ENCODE measurements at regions not wholly inside any gene's neighbourhood (a gene's known extent, or its start where the extent isn't known, plus 50 kb on each side); places are given as distances from the start of the nearest gene placed in this dataset.

DNA sequence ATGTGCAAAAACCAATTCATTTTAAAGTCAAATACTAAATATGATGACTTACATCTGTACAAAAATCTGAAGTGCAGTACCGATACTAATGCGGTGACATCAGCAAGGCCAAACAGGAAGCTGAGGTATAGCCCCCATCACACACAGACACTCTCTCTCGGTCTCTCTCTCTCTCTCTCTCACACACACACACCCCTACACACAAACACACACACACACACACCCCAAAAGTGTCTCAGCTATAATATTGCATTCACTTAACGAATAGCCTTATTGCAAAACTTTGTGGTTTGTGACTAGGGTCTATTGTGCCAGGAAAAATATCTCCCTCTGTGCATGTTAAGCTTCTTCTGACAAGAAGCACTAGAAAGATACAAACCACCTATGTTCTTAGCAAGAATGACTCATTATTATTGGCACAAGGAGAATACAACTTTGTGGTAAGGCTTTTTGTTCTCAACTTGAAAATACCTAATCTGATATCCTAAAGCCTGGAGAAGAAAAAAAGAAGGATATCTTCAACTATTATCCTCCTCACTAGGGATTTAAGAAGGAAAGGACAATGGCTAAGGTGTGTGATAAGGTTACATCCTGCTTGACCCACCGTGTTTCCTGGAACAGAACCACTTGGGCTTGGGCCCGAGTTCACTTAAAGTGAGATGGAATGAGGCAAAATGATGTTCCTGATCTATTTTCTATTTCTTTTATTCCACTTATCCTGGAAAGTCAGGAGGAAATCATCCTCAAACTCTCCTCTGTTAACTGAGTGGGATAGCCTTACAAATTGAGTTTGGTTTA lies 107.1 kb downstream of the NIBAN1 start (continued):
- TF ChIP-seq, protein P1, sequence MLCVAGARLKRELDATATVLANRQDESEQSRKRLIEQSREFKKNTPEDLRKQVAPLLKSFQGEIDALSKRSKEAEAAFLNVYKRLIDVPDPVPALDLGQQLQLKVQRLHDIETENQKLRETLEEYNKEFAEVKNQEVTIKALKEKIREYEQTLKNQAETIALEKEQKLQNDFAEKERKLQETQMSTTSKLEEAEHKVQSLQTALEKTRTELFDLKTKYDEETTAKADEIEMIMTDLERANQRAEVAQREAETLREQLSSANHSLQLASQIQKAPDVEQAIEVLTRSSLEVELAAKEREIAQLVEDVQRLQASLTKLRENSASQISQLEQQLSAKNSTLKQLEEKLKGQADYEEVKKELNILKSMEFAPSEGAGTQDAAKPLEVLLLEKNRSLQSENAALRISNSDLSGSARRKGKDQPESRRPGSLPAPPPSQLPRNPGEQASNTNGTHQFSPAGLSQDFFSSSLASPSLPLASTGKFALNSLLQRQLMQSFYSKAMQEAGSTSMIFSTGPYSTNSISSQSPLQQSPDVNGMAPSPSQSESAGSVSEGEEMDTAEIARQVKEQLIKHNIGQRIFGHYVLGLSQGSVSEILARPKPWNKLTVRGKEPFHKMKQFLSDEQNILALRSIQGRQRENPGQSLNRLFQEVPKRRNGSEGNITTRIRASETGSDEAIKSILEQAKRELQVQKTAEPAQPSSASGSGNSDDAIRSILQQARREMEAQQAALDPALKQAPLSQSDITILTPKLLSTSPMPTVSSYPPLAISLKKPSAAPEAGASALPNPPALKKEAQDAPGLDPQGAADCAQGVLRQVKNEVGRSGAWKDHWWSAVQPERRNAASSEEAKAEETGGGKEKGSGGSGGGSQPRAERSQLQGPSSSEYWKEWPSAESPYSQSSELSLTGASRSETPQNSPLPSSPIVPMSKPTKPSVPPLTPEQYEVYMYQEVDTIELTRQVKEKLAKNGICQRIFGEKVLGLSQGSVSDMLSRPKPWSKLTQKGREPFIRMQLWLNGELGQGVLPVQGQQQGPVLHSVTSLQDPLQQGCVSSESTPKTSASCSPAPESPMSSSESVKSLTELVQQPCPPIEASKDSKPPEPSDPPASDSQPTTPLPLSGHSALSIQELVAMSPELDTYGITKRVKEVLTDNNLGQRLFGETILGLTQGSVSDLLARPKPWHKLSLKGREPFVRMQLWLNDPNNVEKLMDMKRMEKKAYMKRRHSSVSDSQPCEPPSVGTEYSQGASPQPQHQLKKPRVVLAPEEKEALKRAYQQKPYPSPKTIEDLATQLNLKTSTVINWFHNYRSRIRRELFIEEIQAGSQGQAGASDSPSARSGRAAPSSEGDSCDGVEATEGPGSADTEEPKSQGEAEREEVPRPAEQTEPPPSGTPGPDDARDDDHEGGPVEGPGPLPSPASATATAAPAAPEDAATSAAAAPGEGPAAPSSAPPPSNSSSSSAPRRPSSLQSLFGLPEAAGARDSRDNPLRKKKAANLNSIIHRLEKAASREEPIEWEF (IDR thresholded peaks at IDR 0.05; ENCODE audit: insufficient replicate concordance, low read depth, low read length), result no peak
- TF ChIP-seq, protein P2, sequence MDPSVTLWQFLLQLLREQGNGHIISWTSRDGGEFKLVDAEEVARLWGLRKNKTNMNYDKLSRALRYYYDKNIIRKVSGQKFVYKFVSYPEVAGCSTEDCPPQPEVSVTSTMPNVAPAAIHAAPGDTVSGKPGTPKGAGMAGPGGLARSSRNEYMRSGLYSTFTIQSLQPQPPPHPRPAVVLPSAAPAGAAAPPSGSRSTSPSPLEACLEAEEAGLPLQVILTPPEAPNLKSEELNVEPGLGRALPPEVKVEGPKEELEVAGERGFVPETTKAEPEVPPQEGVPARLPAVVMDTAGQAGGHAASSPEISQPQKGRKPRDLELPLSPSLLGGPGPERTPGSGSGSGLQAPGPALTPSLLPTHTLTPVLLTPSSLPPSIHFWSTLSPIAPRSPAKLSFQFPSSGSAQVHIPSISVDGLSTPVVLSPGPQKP (IDR thresholded peaks at IDR 0.05; ENCODE audit: low read depth, low read length), result no peak
- TF ChIP-seq WRNIP1 (IDR thresholded peaks at IDR 0.05; ENCODE audit: borderline replicate concordance, low read depth, low read length), result no peak

DNA sequence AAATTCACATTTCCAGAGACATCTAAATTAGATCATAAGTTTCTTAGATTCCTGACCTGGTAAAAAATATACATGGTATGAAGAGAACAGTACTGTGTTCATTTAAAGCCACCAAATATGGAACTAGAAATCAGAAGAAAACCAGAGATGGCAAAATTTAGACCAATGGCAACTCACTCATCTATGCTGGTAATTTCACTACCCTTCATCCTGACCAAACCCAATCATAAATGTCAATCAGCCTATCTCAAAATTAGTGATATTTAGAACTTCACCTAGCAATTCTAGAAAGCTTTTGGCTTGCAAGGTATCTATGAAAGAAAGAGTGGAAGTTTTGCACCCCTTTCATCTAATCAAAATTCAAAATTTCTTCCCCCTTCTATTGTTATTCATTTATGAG lies 107.7 kb downstream of the NIBAN1 start:
- no peak overlapping the region for H3K9ac ChIP-seq (ENCODE audit: control insufficient read depth, insufficient read depth, low read length)
- peak overlapping the region; percentile 66 for H3K27ac ChIP-seq (ENCODE audit: control insufficient read depth, insufficient read depth)
- H3K4me1 ChIP-seq (ENCODE audit: control insufficient read depth, insufficient read depth, low read length), result peaks cover 30% of the 10 kb centered on the region
- no peaks in the 10 kb centered on the region for H3K79me2 ChIP-seq (ENCODE audit: control insufficient read depth, insufficient read depth, low read length)
- TF ChIP-seq, protein P3, sequence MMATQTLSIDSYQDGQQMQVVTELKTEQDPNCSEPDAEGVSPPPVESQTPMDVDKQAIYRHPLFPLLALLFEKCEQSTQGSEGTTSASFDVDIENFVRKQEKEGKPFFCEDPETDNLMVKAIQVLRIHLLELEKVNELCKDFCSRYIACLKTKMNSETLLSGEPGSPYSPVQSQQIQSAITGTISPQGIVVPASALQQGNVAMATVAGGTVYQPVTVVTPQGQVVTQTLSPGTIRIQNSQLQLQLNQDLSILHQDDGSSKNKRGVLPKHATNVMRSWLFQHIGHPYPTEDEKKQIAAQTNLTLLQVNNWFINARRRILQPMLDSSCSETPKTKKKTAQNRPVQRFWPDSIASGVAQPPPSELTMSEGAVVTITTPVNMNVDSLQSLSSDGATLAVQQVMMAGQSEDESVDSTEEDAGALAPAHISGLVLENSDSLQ (IDR thresholded peaks at IDR 0.05), result peak; percentile 46
- no peak for TF ChIP-seq JUND (IDR thresholded peaks at IDR 0.05; ENCODE audit: low read depth, low read length)
- no peak for TF ChIP-seq SMAD1 (IDR thresholded peaks at IDR 0.05; ENCODE audit: low read depth, partially characterized antibody)
- TF ChIP-seq PML (IDR thresholded peaks at IDR 0.05; ENCODE audit: low read length), result no peak
- no peak overlapping the region; the same call in 1 of the 2 replicates for H3K4me2 ChIP-seq (ENCODE audit: control insufficient read depth, insufficient read depth)
- DNase-seq (ENCODE audit: low read depth, low spot score), result no peak
- H3K27me3 ChIP-seq (replicated peaks in 1 of 2; ENCODE audit: control insufficient read depth in 2 of 2, insufficient read depth in 2 of 2, low read length in 1 of 2), result no peaks in the 10 kb centered on the region
- intact Hi-C loops (cut with micrococcal nuclease; ENCODE audit: unreplicated experiment) (loop anchor here (2.0 to 5.0 kb wide), 4 partner anchors 59 to 114 kb away; partner anchors contain the start of gene EDEM3), in situ Hi-C loops (cut with MboI) (no loop called here)
- POLR2A ChIA-PET, result interaction anchor here (0.8 kb wide), 1 partner anchor 23 kb away, joined by 3 read pairs; no protein-coding TSS in a partner anchor
- FAIRE-seq, result no peak
- H2AFZ ChIP-seq (ENCODE audit: control insufficient read depth, low read depth, low read length), result no peak overlapping the region
- CTCF ChIA-PET, result interaction anchor here (1.4 kb wide), 1 partner anchor 61 kb away, joined by 5 read pairs; no protein-coding TSS in a partner anchor
- SMC1A ChIA-PET (ENCODE audit: uncharacterized antibody, unreplicated experiment), result interaction anchor here (0.9 to 4.9 kb wide), 10 partner anchors 10 to 115 kb away, joined by 3 to 29 read pairs (median 6); partner anchors contain the start of gene NIBAN1
- no peaks in the 10 kb centered on the region; the same call in 2 of the 3 replicates for H3K9me3 ChIP-seq (replicated peaks; ENCODE audit: control insufficient read depth, insufficient read depth, low read length)
- H3K4me3 ChIP-seq, result no peak overlapping the region
- RAD21 ChIA-PET (ENCODE audit: unreplicated experiment), result interaction anchor here (1.0 to 2.0 kb wide), 4 partner anchors 16 to 111 kb away, joined by 3 to 10 read pairs (median 4); no protein-coding TSS in a partner anchor
- no peaks in the 10 kb centered on the region for H3K36me3 ChIP-seq (ENCODE audit: control insufficient read depth in 2 of 2, insufficient read depth in 2 of 2, low read length in 1 of 2)
- H4K20me1 ChIP-seq (ENCODE audit: control insufficient read depth, insufficient read depth), result no peaks in the 10 kb centered on the region
- peak; percentile 63 for ATAC-seq
- no TSS peak for BruUV-seq (replicated peaks)

Data from GM12878 (cell line).